Loucy (cell line): ENCODE measurements at regions not wholly inside any gene's neighbourhood (a gene's known extent, or its start where the extent isn't known, plus 50 kb on each side); places are given as distances from the start of the nearest gene placed in this dataset.

Source experiments
- H2AFZ ChIP-seq: fragments of 200-600 bp; sonication (generic); 2 replicates; pipeline ENCODE4 v1.6.0; 2016; ENCODE audit warnings: antibody characterized with exemption, mild to moderate bottlenecking, low read length, moderate library complexity
- H3F3A ChIP-seq: fragments of 200-600 bp; 2 replicates; pipeline ENCODE4 v1.6.0; 2016; ENCODE audit warnings: antibody characterized with exemption, low read depth, mild to moderate bottlenecking
- H3K27me3 ChIP-seq: fragments of 200-600 bp; sonication (generic); 2 replicates; pipeline ENCODE4 v1.6.1; 2014; ENCODE audit warnings: low read length, mild to moderate bottlenecking; ENCODE audit not compliant: insufficient read depth, poor library complexity, severe bottlenecking
- H3K36me3 ChIP-seq: fragments of 200-600 bp; sonication (generic); 2 replicates; pipeline ENCODE4 v1.6.1; 2016; ENCODE audit warnings: low read length; ENCODE audit not compliant: insufficient read depth
- H3K4me1 ChIP-seq: fragments of 200-600 bp; sonication (generic); 2 replicates; pipeline ENCODE4 v1.5.1; 2014; ENCODE audit warnings: low read length, mild to moderate bottlenecking; ENCODE audit not compliant: insufficient read depth, poor library complexity, severe bottlenecking
- H3K4me2 ChIP-seq: fragments of 200-600 bp; sonication (generic); 2 replicates; pipeline ENCODE4 v1.6.0; 2014; ENCODE audit warnings: antibody characterized with exemption, low read length, low read depth, mild to moderate bottlenecking; ENCODE audit not compliant: poor library complexity, severe bottlenecking
- H3K4me3 ChIP-seq: fragments of 200-600 bp; sonication (generic); 2 replicates; pipeline ENCODE4 v1.5.1; 2014; ENCODE audit warnings: low read length, mild to moderate bottlenecking, mixed read lengths; ENCODE audit not compliant: poor library complexity, severe bottlenecking
- H3K79me2 ChIP-seq: fragments of 200-600 bp; sonication (generic); 2 replicates; pipeline ENCODE4 v1.6.1; 2014; ENCODE audit warnings: low read length; ENCODE audit not compliant: insufficient read depth
- H3K9ac ChIP-seq: fragments of 200-600 bp; sonication (generic); 2 replicates; pipeline ENCODE4 v1.6.0; 2014; ENCODE audit warnings: mild to moderate bottlenecking, low read depth, low read length, moderate library complexity; ENCODE audit not compliant: poor library complexity, severe bottlenecking
- H3K9me2 ChIP-seq: fragments of 200-600 bp; sonication (generic); replicated peaks from 2 replicates; pipeline ENCODE4 v1.6.1; 2016; ENCODE audit warnings: low read depth, low read length, mixed read lengths
- H3K9me3 ChIP-seq: fragments of 200-600 bp; sonication (generic); 2 replicates; pipeline ENCODE4 v1.6.1; 2014; ENCODE audit warnings: mild to moderate bottlenecking, antibody characterized with exemption, low read length, low read depth; ENCODE audit not compliant: insufficient read depth
- H4K20me1 ChIP-seq: fragments of 200-600 bp; sonication (generic); 2 replicates; pipeline ENCODE4 v1.6.0; 2014; ENCODE audit warnings: antibody characterized with exemption, low read length, mild to moderate bottlenecking; ENCODE audit not compliant: insufficient read depth, poor library complexity, severe bottlenecking
- EZH2phosphoT487 ChIP-seq: fragments of 200-600 bp; IDR thresholded peaks from 2 replicates; pipeline ENCODE4 v1.6.1; 2018; ENCODE audit warnings: antibody characterized with exemption, mild to moderate bottlenecking, moderate library complexity, borderline replicate concordance
- TF ChIP-seq, protein P1 (sequence below): fragments of 200-600 bp; sonication (generic); conservative IDR thresholded peaks from 2 replicates; pipeline ENCODE4 v1.5.1; 2014; ENCODE audit warnings: mild to moderate bottlenecking, antibody characterized with exemption, low read length

GRCh38 chr4:56247646-56248045, 139.6 kb downstream of the AASDH start:
- no peak overlapping the region for H3K4me2 ChIP-seq
- H3K9ac ChIP-seq = no peak overlapping the region
- no peaks in the 10 kb centered on the region for H3K36me3 ChIP-seq
- H3K9me3 ChIP-seq = no peaks in the 10 kb centered on the region
- H3K27me3 ChIP-seq = no peaks in the 10 kb centered on the region
- TF ChIP-seq, protein P1, sequence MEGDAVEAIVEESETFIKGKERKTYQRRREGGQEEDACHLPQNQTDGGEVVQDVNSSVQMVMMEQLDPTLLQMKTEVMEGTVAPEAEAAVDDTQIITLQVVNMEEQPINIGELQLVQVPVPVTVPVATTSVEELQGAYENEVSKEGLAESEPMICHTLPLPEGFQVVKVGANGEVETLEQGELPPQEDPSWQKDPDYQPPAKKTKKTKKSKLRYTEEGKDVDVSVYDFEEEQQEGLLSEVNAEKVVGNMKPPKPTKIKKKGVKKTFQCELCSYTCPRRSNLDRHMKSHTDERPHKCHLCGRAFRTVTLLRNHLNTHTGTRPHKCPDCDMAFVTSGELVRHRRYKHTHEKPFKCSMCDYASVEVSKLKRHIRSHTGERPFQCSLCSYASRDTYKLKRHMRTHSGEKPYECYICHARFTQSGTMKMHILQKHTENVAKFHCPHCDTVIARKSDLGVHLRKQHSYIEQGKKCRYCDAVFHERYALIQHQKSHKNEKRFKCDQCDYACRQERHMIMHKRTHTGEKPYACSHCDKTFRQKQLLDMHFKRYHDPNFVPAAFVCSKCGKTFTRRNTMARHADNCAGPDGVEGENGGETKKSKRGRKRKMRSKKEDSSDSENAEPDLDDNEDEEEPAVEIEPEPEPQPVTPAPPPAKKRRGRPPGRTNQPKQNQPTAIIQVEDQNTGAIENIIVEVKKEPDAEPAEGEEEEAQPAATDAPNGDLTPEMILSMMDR = no peak
- no peak for TF ChIP-seq EZH2phosphoT487
- no peaks in the 10 kb centered on the region for H3K4me1 ChIP-seq
- no peaks in the 10 kb centered on the region for H3K9me2 ChIP-seq
- H3K79me2 ChIP-seq = no peaks in the 10 kb centered on the region
- H4K20me1 ChIP-seq = no peaks in the 10 kb centered on the region
- no peaks in the 10 kb centered on the region for H3F3A ChIP-seq
- no peak overlapping the region for H3K4me3 ChIP-seq
- H2AFZ ChIP-seq = no peak overlapping the region

DNA sequence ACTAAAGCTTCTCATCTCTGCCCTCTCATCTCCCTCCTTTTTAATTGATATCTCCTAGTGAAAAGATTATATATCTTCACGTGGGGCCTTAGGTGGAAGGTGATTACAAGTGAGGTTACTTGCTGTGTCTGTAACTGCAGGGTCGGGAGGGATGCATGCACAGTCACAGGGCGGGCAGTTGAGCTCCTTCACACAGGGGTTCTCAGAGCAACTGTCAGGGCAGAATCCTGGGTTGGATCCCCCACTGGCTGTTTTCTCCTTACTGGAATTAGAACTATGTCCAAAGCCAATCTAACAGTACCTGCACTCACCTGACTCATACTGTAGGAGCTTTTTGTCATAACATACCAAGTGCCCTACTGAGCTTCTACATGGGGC, 141.1 kb downstream of the AASDH start:
- no peak overlapping the region for H3K4me3 ChIP-seq
- H3K4me1 ChIP-seq = no peaks in the 10 kb centered on the region
- no peak for TF ChIP-seq EZH2phosphoT487
- TF ChIP-seq, protein P1 = no peak
- H3K9me2 ChIP-seq = no peaks in the 10 kb centered on the region
- H3K27me3 ChIP-seq = no peaks in the 10 kb centered on the region
- no peak overlapping the region for H3K4me2 ChIP-seq
- H3K79me2 ChIP-seq = no peaks in the 10 kb centered on the region
- no peaks in the 10 kb centered on the region for H3K9me3 ChIP-seq
- no peak overlapping the region for H3K9ac ChIP-seq
- H2AFZ ChIP-seq = no peak overlapping the region
- no peaks in the 10 kb centered on the region for H3F3A ChIP-seq
- no peaks in the 10 kb centered on the region for H3K36me3 ChIP-seq
- H4K20me1 ChIP-seq = no peaks in the 10 kb centered on the region

DNA sequence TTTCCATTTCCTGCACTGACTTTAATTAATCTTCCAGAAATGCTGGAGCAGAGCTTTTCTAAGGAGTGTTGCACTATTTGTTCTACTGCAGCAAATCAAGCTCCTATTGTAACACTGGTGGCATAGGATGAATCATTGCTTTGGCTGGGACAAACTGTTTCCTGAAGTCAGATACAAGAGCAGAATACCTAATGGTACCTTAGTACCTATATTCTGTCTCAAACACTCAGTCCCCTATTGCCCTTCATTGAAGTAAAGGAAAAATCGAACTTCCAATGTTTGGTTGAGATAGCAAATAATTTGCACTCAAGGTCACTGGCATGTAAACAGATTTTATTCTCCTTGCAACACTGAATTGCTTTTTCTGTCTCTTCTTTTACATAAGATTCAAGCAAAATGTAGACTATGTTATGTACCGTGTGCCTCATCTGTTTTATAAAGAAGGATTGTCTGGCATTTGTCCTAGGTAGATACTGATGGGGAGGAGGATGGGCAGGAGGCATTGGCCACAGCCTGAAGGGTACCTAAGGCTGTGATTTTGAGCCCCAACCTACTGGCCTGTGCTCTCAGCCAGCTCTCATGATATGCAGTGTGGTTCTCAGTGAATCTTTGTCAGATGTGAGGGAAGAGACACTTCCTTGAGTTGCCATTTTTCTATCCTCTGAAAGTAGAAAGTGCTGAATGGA, 141.6 kb downstream of the AASDH start:
- H3K4me1 ChIP-seq = no peaks in the 10 kb centered on the region
- H3K36me3 ChIP-seq = no peaks in the 10 kb centered on the region
- H3K27me3 ChIP-seq = no peaks in the 10 kb centered on the region
- H4K20me1 ChIP-seq = no peaks in the 10 kb centered on the region
- H3F3A ChIP-seq = no peaks in the 10 kb centered on the region
- no peak overlapping the region for H3K4me3 ChIP-seq
- no peaks in the 10 kb centered on the region for H3K79me2 ChIP-seq
- no peak overlapping the region for H3K9ac ChIP-seq
- TF ChIP-seq, protein P1 = no peak
- no peak for TF ChIP-seq EZH2phosphoT487
- no peaks in the 10 kb centered on the region for H3K9me3 ChIP-seq
- H2AFZ ChIP-seq = no peak overlapping the region
- no peak overlapping the region for H3K4me2 ChIP-seq
- H3K9me2 ChIP-seq = no peaks in the 10 kb centered on the region
